GM19043 (cell line): ENCODE measurements at regions not wholly inside any gene's neighbourhood (a gene's known extent, or its start where the extent isn't known, plus 50 kb on each side); places are given as distances from the start of the nearest gene placed in this dataset.
"Not testable (repeated sequence)": the region's sequence is repeated elsewhere in the genome, so short reads cannot be mapped to it uniquely, and the experiment has no call there.

ENCODE experiments used
- ATAC-seq: cut with Tn5 transposase; IDR thresholded peaks from one replicate; pipeline ENCODE4 v1.9.1; 2021; ENCODE audit warnings: low read depth; ENCODE audit not compliant: unreplicated experiment

- ATAC-seq: not testable (repeated sequence)
Measured at GRCh38 chr7:13114240-13114639, 426.8 kb downstream of the ARL4A start.

- no peak for ATAC-seq
Measured at GRCh38 chr7:13115157-13115772, 427.8 kb downstream of the ARL4A start.

GRCh38 chr7:13115855-13116254 lies 428.4 kb downstream of the ARL4A start:
- no peak for ATAC-seq

- no peak for ATAC-seq
Measured at GRCh38 chr7:13117103-13117502, 429.7 kb downstream of the ARL4A start.

- no peak for ATAC-seq
Measured at GRCh38 chr7:13117592-13117991, 430.2 kb downstream of the ARL4A start.

GRCh38 chr7:13124629-13125028 lies 437.2 kb downstream of the ARL4A start:
- ATAC-seq: not testable (repeated sequence)

GRCh38 chr7:13126347-13126746 lies 438.9 kb downstream of the ARL4A start:
- ATAC-seq: no peak

- no peak for ATAC-seq
Measured at GRCh38 chr7:13130321-13130720, 442.9 kb downstream of the ARL4A start.

- ATAC-seq: not testable (repeated sequence)
Measured at GRCh38 chr7:13130906-13131305, 443.5 kb downstream of the ARL4A start.

- ATAC-seq: no peak
Measured at GRCh38 chr7:13132314-13132713, 444.9 kb downstream of the ARL4A start.

- ATAC-seq: not testable (repeated sequence)
Measured at GRCh38 chr7:13136345-13136744, 448.9 kb downstream of the ARL4A start.

GRCh38 chr7:13139436-13139835 lies 452.0 kb downstream of the ARL4A start:
- no peak for ATAC-seq

GRCh38 chr7:13144673-13145072 lies 457.2 kb downstream of the ARL4A start:
- no peak for ATAC-seq

- no peak for ATAC-seq
Measured at GRCh38 chr7:13148548-13148947, 461.1 kb downstream of the ARL4A start.

GRCh38 chr7:13151978-13152377 lies 464.5 kb downstream of the ARL4A start:
- no peak for ATAC-seq

GRCh38 chr7:13152755-13153154 lies 465.3 kb downstream of the ARL4A start:
- ATAC-seq: no peak

- no peak for ATAC-seq
Measured at GRCh38 chr7:13153266-13153665, 465.8 kb downstream of the ARL4A start.

GRCh38 chr7:13153742-13154141 lies 466.3 kb downstream of the ARL4A start:
- ATAC-seq: no peak

GRCh38 chr7:13155188-13155587 lies 467.8 kb downstream of the ARL4A start:
- ATAC-seq: no peak

- no peak for ATAC-seq
Measured at GRCh38 chr7:13159003-13159402, 471.6 kb downstream of the ARL4A start.

- no peak for ATAC-seq
Measured at GRCh38 chr7:13159467-13160184, 472.2 kb downstream of the ARL4A start.

GRCh38 chr7:13161125-13161524 lies 473.7 kb downstream of the ARL4A start:
- no peak for ATAC-seq
